ENCODE measurements at regions not wholly inside any gene's neighbourhood (a gene's known extent, or its start where the extent isn't known, plus 50 kb on each side); places are given as distances from the start of the nearest gene placed in this dataset.

GRCh38 chr1:94326329-94326728 is 88.9 kb upstream of the ARHGAP29 start:
- in situ Hi-C loops (cut with HindIII; ENCODE audit: extremely low pct_ligation_motif_present, low pct_unique_long_range_greater_than_20kb): no loop called here
- ChIA-PET CTCF (ENCODE audit: low intra/inter-chr PET ratio, low total read pairs) (no interaction called here), POLR2A (interaction anchor here (1.2 kb wide), 1 partner anchor 10 kb away, joined by 9 read pairs; no protein-coding TSS in a partner anchor)
- Histone ChIP-seq H3K79me2 (ENCODE audit: insufficient read depth, low read length) (no peaks in the 10 kb centered on the region), H3K4me1 (ENCODE audit: insufficient read depth, low read length) (peaks cover 58% of the 10 kb centered on the region), H4K20me1 (ENCODE audit: insufficient read depth, low read length) (no peaks in the 10 kb centered on the region), H3K4me3 (replicated peaks in 1 of 3; ENCODE audit: insufficient read depth in 1 of 3, low read depth in 2 of 3, low read length in 3 of 3) (no peak overlapping the region), H3K27me3 (ENCODE audit: control insufficient read depth in 1 of 2, insufficient read depth in 2 of 2, low read length in 2 of 2) (no peaks in the 10 kb centered on the region), H2AFZ (ENCODE audit: low read length) (no peak overlapping the region), H3K27ac (ENCODE audit: extremely low read length, insufficient read depth, low read length) (no peak overlapping the region), H3K9me3 (ENCODE audit: low read length) (no peaks in the 10 kb centered on the region), H3K4me2 (ENCODE audit: low read depth, low read length) (no peak overlapping the region), H3K36me3 (replicated peaks in 1 of 2; ENCODE audit: control insufficient read depth in 1 of 2, insufficient read depth in 2 of 2, low read length in 2 of 2) (no peaks in the 10 kb centered on the region), H3K9ac (ENCODE audit: insufficient read depth, low read depth, low read length) (no peak overlapping the region)
- WGBS (ENCODE audit: low lambda C conversion rate): 53% methylated on average over 4 of the region's 4 CpGs
- TF ChIP-seq ZNF569 (CRISPR knock-in tag; IDR thresholded peaks at IDR 0.05; ENCODE audit: borderline replicate concordance) (no peak), REPIN1 (CRISPR knock-in tag; IDR thresholded peaks at IDR 0.05; ENCODE audit: borderline replicate concordance, low read depth) (no peak), ZNF331 (CRISPR knock-in tag; IDR thresholded peaks at IDR 0.05) (no peak), RFXANK (CRISPR knock-in tag; IDR thresholded peaks at IDR 0.05) (no peak), FOSL2 (CRISPR knock-in tag; IDR thresholded peaks at IDR 0.05) (no peak), STAG1 (CRISPR knock-in tag; IDR thresholded peaks at IDR 0.05) (no peak), SALL1 (CRISPR knock-in tag; IDR thresholded peaks at IDR 0.05) (no peak), ZNF83 (CRISPR knock-in tag; IDR thresholded peaks at IDR 0.05; ENCODE audit: borderline replicate concordance) (no peak), BRF2 (CRISPR knock-in tag; IDR thresholded peaks at IDR 0.05) (no peak), SKI (IDR thresholded peaks at IDR 0.05; ENCODE audit: partially characterized antibody) (no peak), ATAD3A (CRISPR knock-in tag; IDR thresholded peaks at IDR 0.05) (no peak), HDAC1 (CRISPR knock-in tag; IDR thresholded peaks at IDR 0.05) (no peak), TIGD3 (CRISPR knock-in tag; IDR thresholded peaks at IDR 0.05; ENCODE audit: borderline replicate concordance) (no peak), ZBTB38 (CRISPR knock-in tag; IDR thresholded peaks at IDR 0.05) (no peak), MXD1 (CRISPR knock-in tag; IDR thresholded peaks at IDR 0.05) (no peak)
- intact Hi-C loops (cut with micrococcal nuclease; ENCODE audit: unreplicated experiment): no loop called here
- BruUV-seq (replicated peaks): no TSS peak
- no peak for FAIRE-seq
- DNase-seq (ENCODE audit: low spot score): no peak
- no peak for ATAC-seq

Measured in HepG2 (cell line).